ENCODE measurements at regions not wholly inside any gene's neighbourhood (a gene's known extent, or its start where the extent isn't known, plus 50 kb on each side); places are given as distances from the start of the nearest gene placed in this dataset.

DNA sequence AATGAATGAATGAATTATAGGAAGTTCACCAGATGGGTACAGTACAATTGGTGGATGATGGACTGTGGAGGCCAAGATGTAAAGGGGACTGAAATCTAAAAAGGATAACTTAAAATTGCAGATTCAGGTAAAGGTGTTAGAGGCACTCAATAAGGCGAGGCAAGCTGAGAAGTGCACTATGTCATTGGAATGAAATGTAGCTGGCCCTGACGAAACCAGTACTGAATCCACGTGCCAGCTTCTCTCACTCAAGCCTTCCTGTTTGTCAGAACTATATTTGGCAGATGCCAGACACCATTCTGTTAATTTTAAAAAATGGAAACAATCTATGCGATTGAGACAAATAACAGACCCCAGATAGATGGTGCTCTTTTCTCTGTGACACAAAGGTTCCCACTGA, 1039.1 kb upstream of the TENM3 start:
- Histone ChIP-seq H3K4me1 (ENCODE audit: control insufficient read depth, insufficient read depth, low read length) (no peaks in the 10 kb centered on the region), H3K27me3 (replicated peaks in 1 of 2; ENCODE audit: control insufficient read depth in 2 of 2, insufficient read depth in 2 of 2, low read length in 1 of 2) (no peaks in the 10 kb centered on the region), H3K9ac (ENCODE audit: control insufficient read depth, insufficient read depth, low read length) (no peak overlapping the region), H3K79me2 (ENCODE audit: control insufficient read depth, insufficient read depth, low read length) (no peaks in the 10 kb centered on the region), H4K20me1 (ENCODE audit: control insufficient read depth, insufficient read depth) (no peaks in the 10 kb centered on the region), H3K9me3 (replicated peaks; ENCODE audit: control insufficient read depth, insufficient read depth, low read length) (no peaks in the 10 kb centered on the region), H3K4me3 (no peak overlapping the region), H3K4me2 (ENCODE audit: control insufficient read depth, insufficient read depth) (no peak overlapping the region), H3K27ac (ENCODE audit: control insufficient read depth, insufficient read depth) (no peak overlapping the region), H3K36me3 (ENCODE audit: control insufficient read depth in 2 of 2, insufficient read depth in 2 of 2, low read length in 1 of 2) (no peaks in the 10 kb centered on the region), H2AFZ (ENCODE audit: control insufficient read depth, low read depth, low read length) (no peak overlapping the region)
- in situ Hi-C loops (cut with MboI) (no loop called here), intact Hi-C loops (cut with micrococcal nuclease; ENCODE audit: unreplicated experiment) (no loop called here)
- no TSS peak for BruUV-seq (replicated peaks)
- RAD21 ChIA-PET (ENCODE audit: unreplicated experiment): no interaction called here
- WGBS (ENCODE audit: insufficient coverage, insufficient replicate concordance, low lambda C conversion rate, missing lambda C conversion rate): 34% methylated on average over 4 of the region's 4 CpGs
- no peak for TF ChIP-seq RFX5 (IDR thresholded peaks at IDR 0.05; ENCODE audit: low read depth, low read length)
- FAIRE-seq (no peak), DNase-seq (ENCODE audit: low read depth, low spot score) (no peak), ATAC-seq (no peak)
- SMC1A ChIA-PET (ENCODE audit: uncharacterized antibody, unreplicated experiment): no interaction called here
- POLR2A ChIA-PET: no interaction called here
- CTCF ChIA-PET: no interaction called here

DNA sequence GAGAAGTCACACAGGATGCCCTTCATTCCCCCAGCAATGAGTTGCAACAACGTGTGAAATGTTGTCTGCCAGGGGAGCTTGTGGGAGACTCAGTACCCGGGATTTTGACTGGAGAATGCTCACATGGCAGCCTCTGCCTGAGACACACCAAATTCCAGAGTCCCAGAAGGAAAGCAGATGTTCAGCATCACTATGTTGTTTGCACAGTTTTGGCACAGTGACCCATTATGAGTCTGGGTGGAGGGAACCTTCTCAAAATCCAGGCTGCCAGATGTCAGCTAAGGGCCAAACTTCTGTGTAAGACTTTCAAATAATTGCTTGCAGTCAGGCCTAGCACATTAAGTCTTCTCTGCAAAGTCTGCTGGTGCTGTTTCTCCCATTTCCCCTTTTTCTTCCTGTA, 1029.7 kb upstream of the TENM3 start:
- no peak overlapping the region for H3K9ac ChIP-seq (ENCODE audit: control insufficient read depth, insufficient read depth, low read length)
- ChIA-PET SMC1A (ENCODE audit: uncharacterized antibody, unreplicated experiment) (no interaction called here), POLR2A (no interaction called here), RAD21 (ENCODE audit: unreplicated experiment) (no interaction called here), CTCF (no interaction called here)
- 13% methylated on average over 2 of the region's 2 CpGs for WGBS (ENCODE audit: insufficient coverage, insufficient replicate concordance, low lambda C conversion rate, missing lambda C conversion rate)
- intact Hi-C loops (cut with micrococcal nuclease; ENCODE audit: unreplicated experiment) (no loop called here), in situ Hi-C loops (cut with MboI) (no loop called here)
- H3K4me2 ChIP-seq (ENCODE audit: control insufficient read depth, insufficient read depth): no peak overlapping the region
- DNase-seq (ENCODE audit: low read depth, low spot score): no peak
- no peaks in the 10 kb centered on the region for H4K20me1 ChIP-seq (ENCODE audit: control insufficient read depth, insufficient read depth)
- H3K36me3 ChIP-seq (ENCODE audit: control insufficient read depth in 2 of 2, insufficient read depth in 2 of 2, low read length in 1 of 2): no peaks in the 10 kb centered on the region
- H2AFZ ChIP-seq (ENCODE audit: control insufficient read depth, low read depth, low read length): no peak overlapping the region
- BruUV-seq (replicated peaks): no TSS peak
- H3K27ac ChIP-seq (ENCODE audit: control insufficient read depth, insufficient read depth): no peak overlapping the region
- no peaks in the 10 kb centered on the region for H3K4me1 ChIP-seq (ENCODE audit: control insufficient read depth, insufficient read depth, low read length)
- H3K79me2 ChIP-seq (ENCODE audit: control insufficient read depth, insufficient read depth, low read length): no peaks in the 10 kb centered on the region
- FAIRE-seq: no peak
- no peaks in the 10 kb centered on the region for H3K9me3 ChIP-seq (replicated peaks; ENCODE audit: control insufficient read depth, insufficient read depth, low read length)
- H3K4me3 ChIP-seq: no peak overlapping the region
- no peak for ATAC-seq
- no peaks in the 10 kb centered on the region for H3K27me3 ChIP-seq (replicated peaks in 1 of 2; ENCODE audit: control insufficient read depth in 2 of 2, insufficient read depth in 2 of 2, low read length in 1 of 2)
- TF ChIP-seq, protein P1, sequence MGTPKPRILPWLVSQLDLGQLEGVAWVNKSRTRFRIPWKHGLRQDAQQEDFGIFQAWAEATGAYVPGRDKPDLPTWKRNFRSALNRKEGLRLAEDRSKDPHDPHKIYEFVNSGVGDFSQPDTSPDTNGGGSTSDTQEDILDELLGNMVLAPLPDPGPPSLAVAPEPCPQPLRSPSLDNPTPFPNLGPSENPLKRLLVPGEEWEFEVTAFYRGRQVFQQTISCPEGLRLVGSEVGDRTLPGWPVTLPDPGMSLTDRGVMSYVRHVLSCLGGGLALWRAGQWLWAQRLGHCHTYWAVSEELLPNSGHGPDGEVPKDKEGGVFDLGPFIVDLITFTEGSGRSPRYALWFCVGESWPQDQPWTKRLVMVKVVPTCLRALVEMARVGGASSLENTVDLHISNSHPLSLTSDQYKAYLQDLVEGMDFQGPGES (IDR thresholded peaks at IDR 0.05): no peak
- TF ChIP-seq, protein P2, sequence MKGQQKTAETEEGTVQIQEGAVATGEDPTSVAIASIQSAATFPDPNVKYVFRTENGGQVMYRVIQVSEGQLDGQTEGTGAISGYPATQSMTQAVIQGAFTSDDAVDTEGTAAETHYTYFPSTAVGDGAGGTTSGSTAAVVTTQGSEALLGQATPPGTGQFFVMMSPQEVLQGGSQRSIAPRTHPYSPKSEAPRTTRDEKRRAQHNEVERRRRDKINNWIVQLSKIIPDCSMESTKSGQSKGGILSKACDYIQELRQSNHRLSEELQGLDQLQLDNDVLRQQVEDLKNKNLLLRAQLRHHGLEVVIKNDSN (IDR thresholded peaks at IDR 0.05; ENCODE audit: borderline replicate concordance, extremely low read length, insufficient read depth, low read depth, low read length): no peak
- TF ChIP-seq, protein P3, sequence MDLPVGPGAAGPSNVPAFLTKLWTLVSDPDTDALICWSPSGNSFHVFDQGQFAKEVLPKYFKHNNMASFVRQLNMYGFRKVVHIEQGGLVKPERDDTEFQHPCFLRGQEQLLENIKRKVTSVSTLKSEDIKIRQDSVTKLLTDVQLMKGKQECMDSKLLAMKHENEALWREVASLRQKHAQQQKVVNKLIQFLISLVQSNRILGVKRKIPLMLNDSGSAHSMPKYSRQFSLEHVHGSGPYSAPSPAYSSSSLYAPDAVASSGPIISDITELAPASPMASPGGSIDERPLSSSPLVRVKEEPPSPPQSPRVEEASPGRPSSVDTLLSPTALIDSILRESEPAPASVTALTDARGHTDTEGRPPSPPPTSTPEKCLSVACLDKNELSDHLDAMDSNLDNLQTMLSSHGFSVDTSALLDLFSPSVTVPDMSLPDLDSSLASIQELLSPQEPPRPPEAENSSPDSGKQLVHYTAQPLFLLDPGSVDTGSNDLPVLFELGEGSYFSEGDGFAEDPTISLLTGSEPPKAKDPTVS (IDR thresholded peaks at IDR 0.05; ENCODE audit: low read depth, low read length): no peak
- no peak for TF ChIP-seq SMAD1 (IDR thresholded peaks at IDR 0.05; ENCODE audit: low read depth, partially characterized antibody)
- no peak for TF ChIP-seq YBX1 (IDR thresholded peaks at IDR 0.05)
- TF ChIP-seq, protein P4, sequence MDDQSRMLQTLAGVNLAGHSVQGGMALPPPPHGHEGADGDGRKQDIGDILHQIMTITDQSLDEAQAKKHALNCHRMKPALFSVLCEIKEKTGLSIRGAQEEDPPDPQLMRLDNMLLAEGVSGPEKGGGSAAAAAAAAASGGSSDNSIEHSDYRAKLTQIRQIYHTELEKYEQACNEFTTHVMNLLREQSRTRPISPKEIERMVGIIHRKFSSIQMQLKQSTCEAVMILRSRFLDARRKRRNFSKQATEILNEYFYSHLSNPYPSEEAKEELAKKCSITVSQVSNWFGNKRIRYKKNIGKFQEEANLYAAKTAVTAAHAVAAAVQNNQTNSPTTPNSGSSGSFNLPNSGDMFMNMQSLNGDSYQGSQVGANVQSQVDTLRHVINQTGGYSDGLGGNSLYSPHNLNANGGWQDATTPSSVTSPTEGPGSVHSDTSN (IDR thresholded peaks at IDR 0.05; ENCODE audit: insufficient replicate concordance, low read depth, low read length): no peak
- no peak for TF ChIP-seq ASH2L (IDR thresholded peaks at IDR 0.05; ENCODE audit: borderline replicate concordance, low read depth)
- TF ChIP-seq, protein P5, sequence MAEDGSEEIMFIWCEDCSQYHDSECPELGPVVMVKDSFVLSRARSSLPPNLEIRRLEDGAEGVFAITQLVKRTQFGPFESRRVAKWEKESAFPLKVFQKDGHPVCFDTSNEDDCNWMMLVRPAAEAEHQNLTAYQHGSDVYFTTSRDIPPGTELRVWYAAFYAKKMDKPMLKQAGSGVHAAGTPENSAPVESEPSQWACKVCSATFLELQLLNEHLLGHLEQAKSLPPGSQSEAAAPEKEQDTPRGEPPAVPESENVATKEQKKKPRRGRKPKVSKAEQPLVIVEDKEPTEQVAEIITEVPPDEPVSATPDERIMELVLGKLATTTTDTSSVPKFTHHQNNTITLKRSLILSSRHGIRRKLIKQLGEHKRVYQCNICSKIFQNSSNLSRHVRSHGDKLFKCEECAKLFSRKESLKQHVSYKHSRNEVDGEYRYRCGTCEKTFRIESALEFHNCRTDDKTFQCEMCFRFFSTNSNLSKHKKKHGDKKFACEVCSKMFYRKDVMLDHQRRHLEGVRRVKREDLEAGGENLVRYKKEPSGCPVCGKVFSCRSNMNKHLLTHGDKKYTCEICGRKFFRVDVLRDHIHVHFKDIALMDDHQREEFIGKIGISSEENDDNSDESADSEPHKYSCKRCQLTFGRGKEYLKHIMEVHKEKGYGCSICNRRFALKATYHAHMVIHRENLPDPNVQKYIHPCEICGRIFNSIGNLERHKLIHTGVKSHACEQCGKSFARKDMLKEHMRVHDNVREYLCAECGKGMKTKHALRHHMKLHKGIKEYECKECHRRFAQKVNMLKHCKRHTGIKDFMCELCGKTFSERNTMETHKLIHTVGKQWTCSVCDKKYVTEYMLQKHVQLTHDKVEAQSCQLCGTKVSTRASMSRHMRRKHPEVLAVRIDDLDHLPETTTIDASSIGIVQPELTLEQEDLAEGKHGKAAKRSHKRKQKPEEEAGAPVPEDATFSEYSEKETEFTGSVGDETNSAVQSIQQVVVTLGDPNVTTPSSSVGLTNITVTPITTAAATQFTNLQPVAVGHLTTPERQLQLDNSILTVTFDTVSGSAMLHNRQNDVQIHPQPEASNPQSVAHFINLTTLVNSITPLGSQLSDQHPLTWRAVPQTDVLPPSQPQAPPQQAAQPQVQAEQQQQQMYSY (CRISPR knock-in tag; IDR thresholded peaks at IDR 0.05): no peak

Measured in GM12878 (cell line).